HG03139 (cell line): ENCODE measurements at regions not wholly inside any gene's neighbourhood (a gene's known extent, or its start where the extent isn't known, plus 50 kb on each side); places are given as distances from the start of the nearest gene placed in this dataset.

Experiments used
- ATAC-seq: cut with Tn5 transposase; IDR thresholded peaks from one replicate; pipeline ENCODE4 v1.9.1; 2021; ENCODE audit not compliant: unreplicated experiment

- no peak for ATAC-seq
Observed at GRCh38 chr7:25358926-25359325, 130.6 kb upstream of the NPVF start.

GRCh38 chr7:25359471-25360059 lies 131.3 kb upstream of the NPVF start:
- ATAC-seq = no peak

GRCh38 chr7:25360451-25360850 lies 132.2 kb upstream of the NPVF start:
- no peak for ATAC-seq

GRCh38 chr7:25361387-25361786 lies 133.1 kb upstream of the NPVF start:
- ATAC-seq = no peak

- ATAC-seq = no peak
Observed at GRCh38 chr7:25361863-25362262, 133.6 kb upstream of the NPVF start.

- ATAC-seq = no peak
Observed at GRCh38 chr7:25368599-25369201, 140.4 kb upstream of the NPVF start.

- ATAC-seq = no peak
Observed at GRCh38 chr7:25369786-25370185, 141.5 kb upstream of the NPVF start.

GRCh38 chr7:25371972-25372371 lies 143.7 kb upstream of the NPVF start:
- no peak for ATAC-seq

GRCh38 chr7:25375805-25376600 lies 147.7 kb upstream of the NPVF start:
- ATAC-seq = no peak

- no peak for ATAC-seq
Observed at GRCh38 chr7:25379351-25380300, 151.3 kb upstream of the NPVF start.

GRCh38 chr7:25381818-25382589 lies 153.7 kb upstream of the NPVF start:
- ATAC-seq = no peak

GRCh38 chr7:25382869-25383268 lies 154.6 kb upstream of the NPVF start:
- ATAC-seq = no peak

GRCh38 chr7:25383402-25383801 lies 155.1 kb upstream of the NPVF start:
- ATAC-seq = no peak

GRCh38 chr7:25384788-25385505 lies 156.7 kb upstream of the NPVF start:
- no peak for ATAC-seq

GRCh38 chr7:25385506-25386136 lies 157.3 kb upstream of the NPVF start:
- no peak for ATAC-seq

- ATAC-seq = no peak
Observed at GRCh38 chr7:25386311-25386744, 158.0 kb upstream of the NPVF start.

GRCh38 chr7:25388681-25389080 lies 160.4 kb upstream of the NPVF start:
- ATAC-seq = no peak

GRCh38 chr7:25389489-25390106 lies 161.3 kb upstream of the NPVF start:
- no peak for ATAC-seq
